ENCODE measurements at regions not wholly inside any gene's neighbourhood (a gene's known extent, or its start where the extent isn't known, plus 50 kb on each side); places are given as distances from the start of the nearest gene placed in this dataset.

DNA sequence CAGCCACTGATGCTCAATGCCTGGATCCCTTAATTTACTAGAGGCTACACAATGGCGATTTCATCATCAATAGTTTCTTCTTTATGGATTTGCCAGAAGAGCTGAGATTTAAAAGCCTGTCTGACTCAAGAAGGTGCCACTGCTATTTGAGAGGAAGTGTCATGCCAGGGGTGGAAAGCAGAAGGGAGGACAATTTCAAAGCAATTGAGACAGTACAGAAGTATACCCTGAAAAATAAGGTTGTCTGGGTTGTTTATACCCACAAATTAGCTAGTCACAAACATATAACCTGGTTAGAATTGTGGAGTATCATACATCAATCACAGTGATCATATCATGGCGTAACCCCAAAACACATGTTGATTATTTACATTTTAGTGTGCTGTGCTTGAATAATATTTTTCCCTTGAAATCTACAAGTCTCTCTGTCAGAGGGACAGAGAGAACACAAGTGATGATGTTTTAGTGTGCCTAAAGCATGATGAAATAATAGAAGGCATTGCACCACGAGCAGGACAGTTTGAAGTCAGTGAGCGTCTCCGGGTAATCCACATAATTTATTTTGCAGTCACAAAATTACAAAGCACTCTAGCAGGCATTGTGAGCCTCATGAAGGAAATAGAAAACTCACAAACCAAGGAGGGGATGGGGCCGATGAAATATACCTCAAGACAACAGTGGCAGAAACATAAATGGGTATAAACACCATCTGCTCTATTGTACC, 312.2 kb upstream of the SPRED2 start:
- DNase-seq (ENCODE audit: low spot score), result no peak

DNA sequence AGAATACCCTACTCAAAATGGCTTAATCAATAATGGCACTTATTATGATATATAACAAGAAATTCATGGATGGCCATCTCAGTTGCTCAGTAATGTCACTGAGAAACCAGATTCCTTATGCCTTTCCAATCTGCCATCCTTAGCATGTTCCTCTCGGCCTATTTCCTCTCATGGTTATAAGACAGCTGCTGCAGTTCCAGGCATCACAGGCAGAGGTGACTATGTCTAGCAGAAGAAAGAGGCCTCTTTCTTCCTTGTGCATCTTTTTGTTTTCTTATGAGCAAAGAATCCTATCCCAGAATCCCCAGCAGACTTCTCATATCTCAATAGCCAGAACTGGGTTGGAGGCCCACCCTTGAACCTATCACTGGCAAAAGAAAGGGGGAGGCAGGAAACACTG, 310.6 kb upstream of the SPRED2 start:
- no peak for DNase-seq (ENCODE audit: low spot score)

DNA sequence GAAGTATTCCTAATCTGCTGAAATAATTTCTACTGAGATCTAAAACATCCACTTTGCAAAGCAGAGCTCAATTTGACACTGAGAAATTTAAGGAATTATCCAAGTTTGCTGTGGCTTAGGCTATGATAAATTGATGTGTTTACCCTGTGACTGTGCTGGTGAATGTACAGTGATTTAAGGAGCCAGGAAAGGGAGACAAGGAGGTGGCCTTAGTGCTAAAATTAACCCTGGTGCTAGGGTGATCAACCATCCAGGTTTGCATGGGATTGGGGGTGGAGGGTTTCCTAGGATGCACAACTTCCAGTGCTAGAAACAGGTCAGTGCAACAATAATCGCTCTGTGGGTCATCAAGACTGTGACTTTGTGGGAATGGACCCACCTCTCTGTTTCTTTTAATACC, 307.5 kb upstream of the SPRED2 start:
- no peak for DNase-seq (ENCODE audit: low spot score)

- no peak for DNase-seq (ENCODE audit: low spot score)
These were observed 305.1 kb upstream of the SPRED2 start for GRCh38 chr2:65737452-65738011.

DNA sequence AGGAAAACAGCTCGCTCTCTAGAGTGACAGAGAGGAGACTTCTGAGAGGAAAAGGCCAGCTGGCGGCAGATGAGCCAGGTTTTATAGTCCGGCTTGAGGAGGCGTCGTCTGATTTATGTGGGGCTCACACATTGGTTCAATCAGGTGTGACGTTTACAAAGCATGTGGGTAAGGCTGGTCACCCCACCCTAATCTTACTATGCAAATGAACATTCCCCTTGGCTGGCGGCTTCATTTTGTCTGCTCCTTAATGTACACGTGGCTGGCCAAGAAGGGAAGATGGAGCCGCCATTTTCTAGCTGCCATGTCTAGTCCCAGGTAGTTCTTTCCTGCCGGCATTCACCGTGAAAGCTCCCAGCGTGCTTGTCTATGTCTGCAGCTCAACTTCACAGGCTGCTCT, 299.1 kb upstream of the SPRED2 start:
- DNase-seq (ENCODE audit: low spot score), result no peak

GRCh38 chr2:65730186-65730585, 297.8 kb upstream of the SPRED2 start:
- no peak for DNase-seq (ENCODE audit: low spot score)

- no peak for DNase-seq (ENCODE audit: low spot score)
These were observed 296.8 kb upstream of the SPRED2 start for GRCh38 chr2:65729246-65729645.

GRCh38 chr2:65728477-65729180, 296.2 kb upstream of the SPRED2 start:
- peak; percentile 74 for DNase-seq (ENCODE audit: low spot score)

DNA sequence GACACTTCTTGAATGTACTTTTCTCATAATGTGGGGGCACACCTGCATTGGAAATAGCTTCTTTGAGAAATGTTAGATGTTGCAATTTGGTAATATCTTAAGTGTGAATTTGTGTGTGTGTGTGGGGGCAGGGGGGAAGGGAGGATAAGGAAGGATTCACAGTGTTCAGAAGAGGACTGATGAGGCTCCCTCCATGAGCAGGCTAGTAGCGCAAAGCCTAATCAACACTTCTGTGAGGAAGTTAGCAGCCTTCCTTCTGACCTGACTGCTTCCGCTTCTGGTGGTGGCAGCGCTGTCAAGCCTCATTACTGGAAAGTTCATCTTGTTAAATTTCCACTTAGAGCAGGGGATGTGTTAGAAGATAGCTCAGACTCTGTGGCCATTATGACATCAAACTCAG, 295.4 kb upstream of the SPRED2 start:
- DNase-seq (ENCODE audit: low spot score), result no peak

DNA sequence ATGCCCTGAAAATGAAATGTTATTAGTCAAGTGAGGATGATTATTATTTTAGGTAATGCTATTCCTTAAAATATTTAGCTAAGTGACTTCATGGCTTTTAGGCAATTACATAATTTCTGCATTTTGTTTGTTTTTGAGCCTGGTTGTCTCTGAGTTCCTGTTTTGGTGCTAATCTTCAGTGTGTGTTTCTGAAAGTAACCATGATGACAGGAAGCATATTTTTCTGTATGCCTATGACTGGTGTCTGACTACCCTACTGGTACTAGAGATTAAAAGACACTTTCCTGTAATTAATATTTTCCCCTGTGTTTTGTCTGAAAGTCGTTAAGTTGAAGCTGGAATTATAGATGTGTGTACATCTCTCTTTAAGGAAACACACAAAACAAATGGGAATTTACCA, 295.0 kb upstream of the SPRED2 start:
- DNase-seq (ENCODE audit: low spot score), result no peak

DNA sequence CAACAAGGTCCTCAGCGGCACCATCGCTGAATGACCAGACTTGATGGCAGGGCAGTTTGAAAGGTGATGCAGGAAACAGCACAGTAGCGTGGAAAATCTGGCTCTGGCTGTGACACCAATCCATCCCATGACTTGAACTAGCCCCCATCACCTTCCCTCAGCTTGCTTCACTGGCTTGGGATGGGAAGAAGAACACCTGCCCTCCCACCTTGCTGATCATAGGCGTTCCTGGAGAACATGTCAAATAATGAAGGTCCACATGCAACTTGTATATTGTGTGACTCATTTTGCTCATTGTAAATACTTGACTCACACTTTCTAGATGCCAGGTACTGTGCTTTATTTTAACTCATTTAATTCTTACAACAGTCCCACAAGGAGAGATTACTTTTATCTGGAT, 292.4 kb upstream of the SPRED2 start:
- no peak for DNase-seq (ENCODE audit: low spot score)

DNA sequence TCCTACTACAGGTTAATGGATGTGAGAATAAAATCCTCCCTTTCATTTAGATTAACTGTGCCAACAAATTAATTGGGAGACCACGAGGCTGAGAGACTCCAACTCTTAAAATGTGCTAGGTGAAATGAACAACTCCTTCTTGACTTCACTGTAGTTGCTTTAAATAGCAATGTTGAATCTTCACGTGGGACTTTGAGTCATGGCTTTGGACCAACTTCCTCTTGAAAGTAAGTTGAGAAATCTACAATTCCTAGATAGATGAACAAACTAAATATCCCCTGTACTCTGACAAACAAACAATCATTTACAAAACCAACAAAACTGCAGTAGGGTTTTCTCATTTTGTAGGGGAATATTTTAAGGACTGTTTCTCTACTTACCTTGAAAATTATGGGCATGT, 291.9 kb upstream of the SPRED2 start:
- no peak for DNase-seq (ENCODE audit: low spot score)

DNA sequence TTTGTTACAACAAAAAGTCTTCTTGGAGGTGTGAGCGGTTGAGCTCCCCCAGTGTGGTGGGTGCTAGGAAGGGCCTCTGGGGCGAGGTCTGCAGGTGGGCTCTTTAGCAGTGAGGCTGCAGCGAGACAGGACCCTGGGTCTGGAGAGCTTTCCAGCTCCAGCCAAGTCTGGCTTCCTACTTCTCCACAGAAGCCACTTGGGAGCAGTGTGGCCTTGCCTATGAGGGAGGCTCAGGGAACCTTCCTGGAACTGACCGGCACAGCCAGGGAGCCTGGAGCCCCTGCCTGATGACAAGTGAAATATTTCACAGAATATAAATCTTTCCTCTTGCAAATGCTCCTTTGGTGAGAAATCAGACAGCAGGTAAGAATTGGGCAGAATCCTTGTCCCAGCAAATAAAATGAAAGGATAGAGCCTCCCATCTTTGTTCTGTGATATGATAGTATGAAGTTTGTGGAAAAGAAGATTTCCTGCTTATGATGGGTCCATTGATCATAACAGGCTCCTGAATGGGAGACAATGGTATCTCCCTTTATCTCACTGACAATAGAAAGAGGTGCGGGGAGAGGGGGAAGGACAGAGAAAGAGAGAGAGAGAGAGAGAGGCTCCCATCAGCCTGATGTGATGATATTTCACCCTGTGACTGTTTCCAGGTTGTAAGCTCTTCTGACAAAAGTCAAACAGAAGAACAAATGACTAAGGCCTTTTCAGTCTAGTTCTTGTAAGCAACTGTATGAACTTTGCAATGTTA, 289.8 kb upstream of the SPRED2 start:
- DNase-seq (ENCODE audit: low spot score), result peak; percentile 56

DNA sequence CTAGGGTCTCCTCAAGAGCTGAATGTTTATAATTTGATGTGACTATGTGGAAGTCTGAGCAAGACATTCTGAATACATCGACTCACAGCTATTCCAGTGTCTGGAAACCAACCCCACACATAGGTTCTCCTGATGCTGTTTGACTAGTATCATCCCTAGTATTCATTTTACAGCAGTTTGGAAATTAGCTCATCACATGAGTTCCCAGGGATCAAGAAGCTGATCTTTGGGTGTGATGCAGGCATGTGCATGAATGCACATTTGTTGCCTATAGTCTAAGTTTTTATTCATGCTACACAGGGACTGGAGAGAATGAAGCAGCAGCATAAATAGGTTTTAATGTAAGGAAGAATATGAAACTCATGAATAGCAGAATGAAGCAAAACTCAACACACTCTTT, 284.3 kb upstream of the SPRED2 start:
- DNase-seq (ENCODE audit: low spot score), result no peak

GRCh38 chr2:65715323-65715722, 282.9 kb upstream of the SPRED2 start:
- no peak for DNase-seq (ENCODE audit: low spot score)

- DNase-seq (ENCODE audit: low spot score), result no peak
These were observed 282.5 kb upstream of the SPRED2 start for GRCh38 chr2:65714866-65715265.

- no peak for DNase-seq (ENCODE audit: low spot score)
These were observed 279.5 kb upstream of the SPRED2 start for GRCh38 chr2:65711863-65712262.

DNA sequence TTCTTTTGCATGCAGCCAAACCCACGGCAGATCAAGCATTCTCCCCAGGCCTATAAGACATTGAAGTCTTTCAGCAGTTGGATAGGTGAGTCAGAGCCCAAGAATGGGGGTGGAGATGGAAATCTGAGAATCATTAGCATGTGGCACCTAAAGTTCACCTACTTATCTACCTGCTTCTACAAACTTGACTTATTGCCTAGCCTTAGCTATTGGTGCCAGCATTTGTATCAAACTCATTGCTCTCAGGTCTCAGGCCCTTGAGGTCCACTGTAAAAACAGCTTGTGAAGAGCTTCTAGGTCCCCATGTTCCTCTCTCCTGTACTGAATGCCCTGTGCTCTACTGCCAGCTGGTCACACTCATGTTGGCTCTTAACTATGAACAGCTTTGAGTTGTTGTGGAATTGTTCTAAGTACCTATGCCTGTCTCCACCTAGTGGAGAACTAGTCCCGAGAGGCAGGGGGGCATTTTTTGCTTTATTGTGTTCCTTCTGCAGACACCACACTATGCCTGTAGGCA, 278.4 kb upstream of the SPRED2 start:
- peak; percentile 76 for DNase-seq (ENCODE audit: low spot score)

- DNase-seq (ENCODE audit: low spot score), result no peak
These were observed 278.0 kb upstream of the SPRED2 start for GRCh38 chr2:65710356-65710755.

DNA sequence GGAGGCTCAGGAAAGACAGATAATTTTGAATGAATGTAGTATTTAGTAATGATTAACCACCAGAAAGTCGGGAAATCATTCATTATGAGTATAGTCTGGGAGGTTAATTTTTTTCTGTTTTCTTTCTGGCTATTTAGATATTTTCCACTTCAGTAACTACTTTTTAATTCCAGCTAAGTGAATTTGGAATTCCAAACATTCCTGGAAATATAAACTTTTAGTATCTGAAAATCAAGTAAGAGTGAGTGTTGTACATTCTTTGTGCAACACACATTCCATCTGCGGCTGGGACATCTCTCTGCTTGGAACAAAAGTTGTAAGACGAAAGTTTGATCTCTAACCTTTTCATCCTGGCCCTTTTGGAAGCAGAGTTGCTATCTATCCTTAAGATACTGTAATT, 275.7 kb upstream of the SPRED2 start:
- no peak for DNase-seq (ENCODE audit: low spot score)

DNA sequence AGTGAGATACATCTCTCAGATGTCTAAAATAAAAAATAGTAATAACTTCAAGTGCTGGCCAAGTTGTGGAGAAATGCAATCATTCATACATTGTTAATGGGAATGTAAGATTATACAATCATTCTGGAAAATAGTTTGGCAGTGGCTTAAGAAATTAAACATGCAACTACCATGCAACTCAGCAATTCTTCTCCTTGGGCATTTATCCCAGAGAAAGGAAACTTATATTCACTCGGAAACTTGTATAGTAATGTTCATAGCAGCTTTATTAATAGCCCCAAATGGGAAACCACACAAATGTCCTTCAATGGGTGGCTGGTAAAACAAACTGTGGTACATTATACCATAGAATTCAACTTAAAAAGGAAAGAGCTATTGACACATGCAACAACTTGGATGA, 274.0 kb upstream of the SPRED2 start:
- no peak for DNase-seq (ENCODE audit: low spot score)

- no peak for DNase-seq (ENCODE audit: low spot score)
These were observed 268.8 kb upstream of the SPRED2 start for GRCh38 chr2:65701191-65701590.
